Osteocyte (in vitro differentiated cells): ENCODE measurements at regions not wholly inside any gene's neighbourhood (a gene's known extent, or its start where the extent isn't known, plus 50 kb on each side); places are given as distances from the start of the nearest gene placed in this dataset.

Experiments used
- DNase-seq: peaks from one replicate; pipeline ENCODE4 v3.0.0; 2021; ENCODE audit warnings: mixed read lengths; ENCODE audit not compliant: unreplicated experiment; ENCODE audit errors: extremely low spot score
- H3K27ac Mint-ChIP-seq: one replicate; pipeline ENCODE4 v1.8.0; 2021; ENCODE audit warnings: mild to moderate bottlenecking, mixed read lengths; ENCODE audit not compliant: unreplicated experiment
- H3K27me3 Mint-ChIP-seq: one replicate; pipeline ENCODE4 v1.8.0; 2021; ENCODE audit warnings: mixed read lengths; ENCODE audit not compliant: unreplicated experiment
- H3K36me3 Mint-ChIP-seq: one replicate; pipeline ENCODE4 v1.8.0; 2021; ENCODE audit warnings: mixed read lengths; ENCODE audit not compliant: unreplicated experiment
- H3K4me1 Mint-ChIP-seq: one replicate; pipeline ENCODE4 v1.8.0; 2021; ENCODE audit warnings: mixed read lengths; ENCODE audit not compliant: unreplicated experiment
- H3K4me3 Mint-ChIP-seq: one replicate; pipeline ENCODE4 v1.8.0; 2021; ENCODE audit warnings: mild to moderate bottlenecking, moderate library complexity, mixed read lengths; ENCODE audit not compliant: unreplicated experiment
- H3K9me3 Mint-ChIP-seq: one replicate; pipeline ENCODE4 v1.8.0; 2021; ENCODE audit warnings: mixed read lengths; ENCODE audit not compliant: unreplicated experiment
- CTCF ChIP-seq: fragments of 200-600 bp; sonication (generic); IDR thresholded peaks from 2 replicates; pipeline ENCODE4 v1.5.0; 2021; ENCODE audit warnings: antibody characterized with exemption, mild to moderate bottlenecking, moderate library complexity

DNA sequence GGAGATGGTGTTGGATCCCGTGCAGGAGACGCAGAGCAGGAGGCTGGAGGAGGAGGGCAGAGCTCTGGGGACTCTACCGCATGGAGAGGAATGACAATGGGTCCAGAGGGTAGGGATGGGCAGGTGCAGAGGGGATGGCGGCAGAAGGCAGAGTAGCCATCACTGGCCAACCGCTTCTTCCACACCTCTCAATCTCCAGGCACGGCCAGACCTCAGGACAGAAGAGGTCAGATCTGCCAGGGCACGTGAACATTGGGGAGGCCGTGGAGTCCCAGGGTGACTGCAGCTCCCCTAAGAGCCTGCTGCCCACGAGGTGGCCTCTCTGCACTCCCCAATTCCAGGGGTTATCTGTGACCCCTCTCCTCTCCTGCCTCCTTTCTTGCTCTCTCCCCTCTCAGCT is 162.7 kb upstream of the HDAC4 start:
- DNase-seq, result no peak
- Mint-ChIP-seq H3K4me3 (no peak overlapping the region), H3K9me3 (no peaks in the 10 kb centered on the region), H3K27ac (no peak overlapping the region), H3K27me3 (no peaks in the 10 kb centered on the region), H3K4me1 (no peaks in the 10 kb centered on the region), H3K36me3 (no peaks in the 10 kb centered on the region)
- no peak for TF ChIP-seq CTCF

DNA sequence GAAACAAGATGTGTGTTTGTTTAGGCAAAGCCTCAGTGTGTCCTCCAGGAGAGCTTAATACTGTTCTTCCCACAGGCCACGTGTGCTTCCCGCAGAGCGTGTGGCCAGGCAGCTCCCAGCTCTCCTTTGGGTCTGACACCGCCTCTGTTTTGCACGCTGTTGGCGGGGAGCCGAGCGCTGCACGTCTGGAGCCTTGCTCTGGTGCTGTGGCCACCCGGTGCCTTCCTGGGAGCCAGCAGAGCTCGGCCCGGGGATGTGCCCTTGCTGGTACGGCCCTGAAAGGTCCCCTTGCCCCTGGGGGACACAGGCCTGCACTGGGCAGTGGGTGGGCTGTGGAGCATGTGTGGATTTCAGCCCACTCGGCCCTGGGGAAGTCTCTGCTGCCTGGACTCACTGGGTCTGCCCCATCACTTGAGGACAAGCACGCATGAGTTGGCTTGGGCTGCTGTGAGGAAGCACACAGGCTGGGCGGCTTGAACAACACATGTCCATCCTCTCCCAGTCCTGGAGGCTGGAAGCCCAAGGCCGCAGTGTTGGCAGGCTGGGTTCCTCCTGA is 160.7 kb upstream of the HDAC4 start:
- no peak for TF ChIP-seq CTCF
- no peaks in the 10 kb centered on the region for H3K9me3 Mint-ChIP-seq

DNA sequence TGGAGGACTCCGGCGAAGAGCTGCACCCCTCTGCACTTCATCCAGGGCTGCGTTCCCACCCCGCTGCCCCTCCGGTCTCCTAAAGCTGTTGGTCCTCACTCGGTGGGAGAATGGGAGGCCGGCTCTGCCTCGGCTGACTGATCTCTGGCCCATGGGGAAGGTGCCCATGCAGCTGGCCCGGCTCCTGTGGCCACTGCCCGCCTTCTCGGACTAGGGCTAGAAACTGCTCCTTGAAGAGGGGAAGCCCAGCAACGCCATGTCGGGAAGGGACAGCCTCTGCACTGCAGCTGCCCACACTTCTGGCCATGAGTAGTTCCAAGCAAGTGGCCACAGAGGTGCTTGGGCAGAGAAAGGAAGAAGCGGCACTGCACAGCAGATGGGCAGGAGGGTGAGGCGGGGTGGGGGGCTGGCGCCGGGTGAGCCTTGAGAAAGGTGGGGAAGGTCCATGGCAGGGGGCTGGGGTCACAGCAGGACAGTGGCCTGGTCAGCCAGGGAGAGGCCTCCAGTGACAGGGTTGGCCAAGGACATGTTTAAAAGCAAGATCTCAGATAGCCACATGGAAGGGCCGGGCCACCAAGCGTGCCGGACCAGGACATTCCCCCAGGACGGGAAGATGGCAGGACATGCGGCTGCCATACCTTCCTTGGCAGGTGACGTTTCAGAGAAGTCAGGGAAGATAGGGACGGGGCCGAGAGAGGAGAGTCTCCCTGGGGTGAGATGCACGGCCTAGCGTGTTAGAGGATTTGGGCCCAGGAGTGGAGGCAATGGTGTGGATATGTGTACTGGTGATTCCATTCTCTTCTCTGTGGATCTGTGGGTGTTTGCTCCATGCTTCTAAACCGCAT is 158.8 kb upstream of the HDAC4 start:
- no peak for DNase-seq
- H3K27me3 Mint-ChIP-seq, result peaks cover under 1% of the 10 kb centered on the region
- no peak overlapping the region for H3K27ac Mint-ChIP-seq
- H3K4me3 Mint-ChIP-seq, result no peak overlapping the region
- H3K4me1 Mint-ChIP-seq, result no peaks in the 10 kb centered on the region
- no peaks in the 10 kb centered on the region for H3K36me3 Mint-ChIP-seq
- TF ChIP-seq CTCF, result no peak
- H3K9me3 Mint-ChIP-seq, result no peaks in the 10 kb centered on the region

More for the DNA sequence above, 160.7 kb upstream of the HDAC4 start:
- Mint-ChIP-seq H3K27me3 (no peaks in the 10 kb centered on the region), H3K4me1 (no peaks in the 10 kb centered on the region), H3K4me3 (no peak overlapping the region), H3K27ac (no peak overlapping the region), H3K36me3 (no peaks in the 10 kb centered on the region)
- no peak for DNase-seq

DNA sequence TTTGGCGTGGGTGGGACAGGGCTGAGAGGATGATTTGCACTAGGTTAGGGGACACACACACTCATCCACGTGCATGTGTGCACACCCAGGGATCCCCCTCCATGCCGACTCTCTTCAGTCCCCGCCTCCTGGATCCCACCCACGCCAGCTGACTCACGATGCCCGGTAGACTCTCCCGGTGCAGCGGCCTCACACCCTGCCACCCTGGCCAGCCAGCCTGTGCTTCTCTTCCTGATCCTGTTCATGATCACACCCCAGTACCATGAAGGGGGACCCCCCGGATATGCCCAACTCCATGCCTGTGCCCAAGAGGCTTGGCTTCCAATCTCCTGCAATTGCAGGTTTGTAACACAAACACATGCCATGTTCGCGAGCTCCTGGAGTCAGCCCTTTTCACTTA is 157.8 kb upstream of the HDAC4 start:
- H3K4me1 Mint-ChIP-seq, result no peaks in the 10 kb centered on the region
- H3K27me3 Mint-ChIP-seq, result peaks cover 4% of the 10 kb centered on the region
- no peak overlapping the region for H3K4me3 Mint-ChIP-seq
- H3K36me3 Mint-ChIP-seq, result no peaks in the 10 kb centered on the region
- TF ChIP-seq CTCF, result no peak
- no peak overlapping the region for H3K27ac Mint-ChIP-seq
- no peaks in the 10 kb centered on the region for H3K9me3 Mint-ChIP-seq
- no peak for DNase-seq

DNA sequence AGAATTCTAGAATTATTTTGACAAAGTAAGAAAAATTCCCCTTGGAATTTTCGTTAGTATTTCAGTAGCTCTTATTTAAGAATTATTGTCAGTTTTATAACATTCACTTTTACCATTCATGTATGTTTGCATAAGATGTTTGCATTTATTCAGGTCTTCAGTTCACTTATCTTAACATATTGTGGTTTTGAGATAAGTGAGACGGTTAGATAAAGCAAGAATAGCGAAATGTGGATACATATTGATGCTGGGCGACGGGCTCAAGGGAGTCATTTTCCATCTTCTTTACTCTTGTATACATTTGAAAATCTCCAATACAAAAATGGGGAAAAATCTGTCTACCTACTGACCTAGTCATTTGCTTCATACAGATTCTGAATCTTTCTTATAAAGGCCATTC is 156.7 kb upstream of the HDAC4 start:
- H3K27ac Mint-ChIP-seq, result no peak overlapping the region
- no peak overlapping the region for H3K4me3 Mint-ChIP-seq
- DNase-seq, result no peak
- H3K4me1 Mint-ChIP-seq, result no peaks in the 10 kb centered on the region
- TF ChIP-seq CTCF, result no peak
- no peaks in the 10 kb centered on the region for H3K36me3 Mint-ChIP-seq
- peaks cover 4% of the 10 kb centered on the region for H3K27me3 Mint-ChIP-seq
- no peaks in the 10 kb centered on the region for H3K9me3 Mint-ChIP-seq
